GM12892 (cell line): ENCODE measurements at regions not wholly inside any gene's neighbourhood (a gene's known extent, or its start where the extent isn't known, plus 50 kb on each side); places are given as distances from the start of the nearest gene placed in this dataset.
"Not testable (repeated sequence)": the region's sequence is repeated elsewhere in the genome, so short reads cannot be mapped to it uniquely, and the experiment has no call there.

Experiments used
- DNase-seq: peaks from one replicate; pipeline ENCODE4 v3.0.0; 2011; ENCODE audit not compliant: insufficient read length
- FAIRE-seq: peaks from 2 replicates; lab custom pipeline; 2011; peaks lifted over from hg19 to GRCh38; lab: Jason Lieb, UNC
- POLR2A ChIP-seq: IDR thresholded peaks from 2 replicates; pipeline ENCODE4 v1.6.1; 2011; ENCODE audit warnings: low read depth, low read length, control low read depth
- POLR2AphosphoS5 ChIP-seq: IDR thresholded peaks from 2 replicates; pipeline ENCODE4 v1.6.1; 2011; ENCODE audit warnings: low read depth, low read length, control low read depth
- TAF1 ChIP-seq: IDR thresholded peaks from 2 replicates; pipeline ENCODE4 v1.6.1; 2011; ENCODE audit warnings: low read depth, mild to moderate bottlenecking, control low read depth, low read length, borderline replicate concordance

DNA sequence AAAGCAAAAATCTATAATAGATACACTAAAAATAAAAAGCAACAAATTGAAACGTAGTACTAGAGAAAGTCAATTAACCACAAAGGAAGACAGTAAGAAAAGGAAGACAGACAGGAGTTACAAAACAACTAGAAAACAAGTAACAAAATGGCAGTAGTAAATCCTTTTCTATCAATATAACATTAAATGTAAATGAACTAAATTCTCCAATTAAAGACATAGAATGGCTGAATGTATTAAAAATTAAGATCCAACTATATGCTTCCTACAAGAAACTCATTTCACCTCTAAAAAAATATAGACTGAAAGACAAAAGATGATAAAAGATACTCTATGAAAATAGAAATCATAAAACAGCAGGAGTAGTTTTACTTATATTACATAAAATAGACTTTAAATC is 79.1 kb downstream of the CTH start:
- DNase-seq = no peak
- TF ChIP-seq POLR2AphosphoS5 = no peak
- no peak for TF ChIP-seq POLR2A
- TF ChIP-seq TAF1 = no peak
- FAIRE-seq = no peak

DNA sequence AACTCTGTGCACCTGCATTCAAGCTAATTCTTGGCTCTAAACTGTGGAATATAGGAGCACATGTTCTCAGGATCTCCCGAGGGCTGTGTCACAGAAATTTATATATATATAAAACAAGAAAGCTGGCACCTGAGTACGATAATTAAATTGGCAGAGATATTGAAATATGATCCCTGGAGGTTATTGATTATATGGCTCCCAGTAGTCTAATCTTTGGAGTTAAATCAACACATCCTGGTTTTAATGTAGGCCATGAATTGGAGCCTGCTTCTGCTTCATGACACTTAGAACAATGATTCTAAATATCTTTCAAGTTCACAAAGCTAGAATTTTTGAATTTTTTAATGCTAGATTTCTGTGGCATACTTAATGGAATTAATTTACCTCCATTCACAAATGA is 84.3 kb downstream of the CTH start:
- DNase-seq (no peak), FAIRE-seq (no peak)
- TF ChIP-seq POLR2A (no peak), POLR2AphosphoS5 (no peak), TAF1 (no peak)

DNA sequence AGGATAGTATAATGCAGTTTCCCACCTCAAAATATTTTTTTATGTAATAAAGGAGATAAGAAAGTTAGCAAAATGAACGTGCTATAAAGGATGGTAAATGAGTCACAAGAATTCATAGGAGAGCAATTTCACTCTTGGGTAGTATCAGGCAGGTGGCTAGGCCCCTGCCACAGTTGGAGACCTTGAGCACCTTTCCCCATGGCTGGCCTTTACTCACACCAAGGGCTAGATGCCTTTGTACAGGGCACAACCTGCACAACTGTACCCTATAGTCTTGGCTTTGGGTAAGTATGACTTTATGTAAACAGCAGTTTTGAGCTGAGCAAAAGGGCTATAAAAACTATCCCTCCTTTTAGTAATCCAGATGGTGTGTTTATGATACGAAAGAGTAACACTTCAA is 85.1 kb downstream of the CTH start:
- no peak for DNase-seq
- FAIRE-seq = no peak
- no peak for TF ChIP-seq TAF1
- TF ChIP-seq POLR2A = no peak
- TF ChIP-seq POLR2AphosphoS5 = no peak

DNA sequence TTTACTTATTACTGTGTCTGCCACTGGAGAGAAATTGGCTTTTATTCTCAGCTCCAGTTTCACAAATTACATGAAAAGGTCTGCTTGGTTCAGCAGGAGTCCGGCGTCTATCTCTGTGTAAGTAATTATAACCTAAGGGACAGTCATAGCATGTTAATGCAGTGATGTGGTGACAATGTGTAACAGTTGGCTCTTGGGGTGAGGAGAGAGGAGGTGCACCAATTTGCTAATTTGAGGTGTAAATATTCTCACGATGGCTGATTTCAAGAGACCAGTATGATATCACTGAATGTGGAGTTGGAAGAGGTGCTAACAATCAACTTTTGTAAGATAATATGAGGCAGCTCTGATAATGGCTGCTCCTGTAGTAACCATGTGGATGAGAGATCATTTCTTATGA is 86.1 kb downstream of the CTH start:
- FAIRE-seq (no peak), DNase-seq (no peak)
- TF ChIP-seq POLR2AphosphoS5 = no peak

DNA sequence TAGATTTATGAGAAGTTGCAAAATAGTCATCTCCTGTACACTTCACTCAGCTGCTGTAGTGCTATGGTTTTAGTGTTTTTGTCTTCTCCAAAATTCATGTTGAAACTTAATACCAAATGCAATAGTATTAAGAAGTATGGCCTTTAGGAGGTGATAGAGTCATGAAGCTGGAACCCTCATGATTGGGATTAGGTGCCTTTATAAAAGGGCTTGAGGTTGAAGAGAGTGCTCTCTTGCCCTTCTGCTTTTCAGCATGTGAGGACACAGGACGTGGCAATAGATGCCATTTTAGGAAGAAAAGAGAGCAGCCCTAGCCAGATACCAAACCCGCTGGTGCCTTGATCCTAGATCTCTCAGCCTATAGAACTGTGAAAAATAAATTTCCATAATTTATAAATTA is 87.6 kb downstream of the CTH start:
- DNase-seq (no peak), FAIRE-seq (no peak)
- TF ChIP-seq POLR2AphosphoS5 = no peak
- no peak for TF ChIP-seq TAF1
- TF ChIP-seq POLR2A = no peak

DNA sequence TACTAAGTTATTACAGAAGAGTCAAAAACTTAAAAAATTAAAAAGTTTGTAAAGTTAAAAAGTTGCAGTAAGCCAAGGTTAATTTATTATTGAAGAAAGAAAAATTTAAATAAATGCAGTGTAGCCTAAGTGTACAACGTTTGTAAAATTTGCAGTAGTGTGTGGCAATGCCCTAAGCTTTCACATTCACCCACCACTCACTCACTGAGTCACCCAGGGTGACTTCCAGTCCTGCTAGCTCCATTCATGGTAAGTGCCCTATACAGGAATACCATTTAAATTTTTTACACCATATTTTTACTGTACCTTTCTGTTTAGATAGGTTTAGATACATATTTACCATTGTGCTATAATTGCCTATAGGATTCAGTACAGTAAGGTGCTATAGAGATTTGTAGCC is 88.6 kb downstream of the CTH start:
- FAIRE-seq = no peak
- no peak for DNase-seq
- no peak for TF ChIP-seq POLR2AphosphoS5
- no peak for TF ChIP-seq TAF1

DNA sequence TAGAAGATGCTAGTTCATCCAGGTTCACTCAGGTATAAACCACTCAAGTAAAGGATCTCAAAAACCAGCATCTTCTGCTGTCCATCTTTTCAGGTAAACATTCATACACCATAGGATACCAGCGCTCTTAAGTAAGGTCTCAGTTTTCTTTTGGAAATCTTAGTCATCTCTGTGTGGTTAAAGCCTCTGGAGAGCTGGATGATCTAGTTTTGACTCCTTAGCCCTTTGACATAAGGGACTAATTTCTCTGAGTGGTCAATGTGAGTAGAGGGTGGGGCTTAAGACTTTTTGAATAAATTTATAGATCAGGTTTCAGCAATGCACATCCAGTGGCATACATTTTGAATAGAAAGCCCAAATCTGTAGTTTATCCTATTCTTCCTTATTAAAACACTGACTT is 92.3 kb downstream of the CTH start:
- DNase-seq = no peak
- FAIRE-seq = no peak
- TF ChIP-seq TAF1 (no peak), POLR2AphosphoS5 (no peak), POLR2A (no peak)

DNA sequence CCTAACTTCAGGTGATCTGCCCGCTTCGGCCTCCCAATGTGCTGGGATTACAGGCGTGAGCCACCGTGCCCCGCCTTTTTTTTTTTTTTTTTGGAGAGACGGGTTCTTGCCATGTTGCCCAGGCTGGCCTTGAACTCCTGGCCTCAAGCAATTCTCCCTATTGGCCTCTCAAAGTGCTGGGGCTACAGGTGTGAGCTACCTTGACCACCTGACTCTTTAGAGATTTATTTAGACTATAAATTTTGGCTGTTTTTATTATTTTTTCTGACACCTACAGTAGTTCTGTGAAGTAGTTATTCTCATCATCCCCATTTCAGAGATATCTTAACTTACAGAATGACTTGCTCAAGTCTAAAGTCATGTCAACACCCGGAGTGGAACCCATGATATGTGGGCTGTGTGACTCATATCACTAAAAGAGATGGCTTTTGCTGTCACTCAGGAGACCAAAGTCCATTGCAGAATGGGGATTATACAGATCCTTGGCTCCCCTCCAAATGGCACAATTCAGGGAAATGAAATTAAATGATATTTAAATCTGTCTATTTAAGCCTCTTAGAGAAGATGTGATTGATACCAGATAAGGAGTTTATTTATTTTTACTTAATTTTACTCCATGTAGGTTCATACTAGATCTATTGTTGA is 93.2 kb downstream of the CTH start:
- peak; percentile 88 for FAIRE-seq
- DNase-seq = peak; percentile 29
- TF ChIP-seq POLR2A (no peak), POLR2AphosphoS5 (no peak), TAF1 (no peak)

DNA sequence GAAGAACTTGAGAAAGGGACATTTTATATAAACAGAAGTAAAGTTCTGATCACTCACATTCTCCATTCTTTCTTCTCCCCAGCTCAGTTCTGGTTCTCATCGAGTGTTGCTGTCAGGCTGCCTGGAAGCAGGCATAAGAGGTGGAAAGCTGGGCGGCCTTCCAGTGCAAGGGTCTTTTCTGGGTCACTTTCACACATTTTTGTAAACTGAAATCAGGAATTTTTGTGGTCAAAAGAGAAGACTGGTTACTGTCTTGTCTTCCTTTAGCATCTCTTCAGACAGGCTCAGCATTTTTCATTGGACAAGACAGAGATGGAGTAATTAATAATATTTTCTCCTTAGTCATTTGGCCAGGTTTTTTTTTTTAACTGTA is 93.7 kb downstream of the CTH start:
- FAIRE-seq = no peak
- TF ChIP-seq POLR2A (no peak), POLR2AphosphoS5 (no peak), TAF1 (no peak)
- no peak for DNase-seq

DNA sequence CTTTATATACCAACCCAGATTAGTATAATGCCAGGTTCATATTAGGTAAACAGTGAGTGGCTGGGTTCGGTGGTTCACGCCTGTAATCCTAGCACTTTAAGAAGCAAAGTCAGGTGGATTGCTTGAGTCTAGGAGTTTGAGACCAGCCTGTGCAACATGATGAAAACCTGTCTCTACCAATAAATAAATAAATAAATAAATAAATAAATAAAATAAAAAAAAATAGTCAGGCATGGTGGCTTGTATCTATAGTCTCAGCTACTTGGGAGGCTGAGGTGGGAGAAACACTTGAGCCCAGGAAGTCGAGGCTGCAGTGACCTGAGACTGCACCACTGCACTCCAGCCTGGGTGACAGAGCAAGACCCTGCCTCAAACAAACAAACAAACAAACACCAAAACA is 96.9 kb downstream of the CTH start:
- not testable (repeated sequence) for DNase-seq, FAIRE-seq

DNA sequence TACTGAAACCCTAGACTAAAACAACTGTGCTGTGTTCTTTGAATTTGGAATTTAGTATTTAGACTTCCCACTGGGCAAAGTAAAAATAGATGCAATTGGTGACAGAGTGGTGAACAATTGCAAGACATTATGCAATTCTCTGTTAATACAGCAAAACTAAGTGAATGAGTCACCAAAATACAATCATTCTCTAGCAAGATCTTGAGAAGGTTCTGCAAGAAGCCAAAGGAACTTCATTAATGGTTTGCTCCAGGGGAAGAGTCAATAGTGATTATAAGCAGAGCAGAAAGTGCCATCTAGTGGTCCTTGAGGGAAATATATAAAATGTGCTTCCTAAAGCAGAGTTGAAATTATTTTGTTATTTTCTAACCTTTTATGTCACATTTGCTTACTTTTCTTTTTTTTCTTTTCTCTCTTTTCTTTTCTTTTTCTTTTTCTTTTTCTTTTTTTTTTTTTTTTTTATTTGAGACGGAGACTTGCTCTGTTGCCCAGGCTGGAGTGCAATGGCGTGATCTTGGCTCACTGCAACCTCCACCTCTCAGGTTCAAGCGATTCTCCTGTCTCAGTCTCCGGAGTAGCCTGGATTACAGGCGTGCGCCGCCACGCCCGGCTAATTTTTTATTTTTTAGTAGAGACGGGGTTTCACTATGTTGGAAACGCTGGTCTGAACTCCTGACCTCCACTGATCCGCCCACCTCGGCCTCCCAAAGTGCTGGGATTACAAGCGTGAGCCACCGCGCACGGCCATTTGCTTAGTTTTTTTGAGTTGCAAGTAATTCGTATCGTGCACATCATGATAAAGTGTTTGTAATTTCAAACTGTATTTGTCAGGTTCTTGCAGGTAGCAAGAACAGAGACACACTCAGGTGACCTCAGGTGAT is 99.2 kb downstream of the CTH start:
- TF ChIP-seq POLR2A (no peak), POLR2AphosphoS5 (no peak), TAF1 (no peak)
- DNase-seq (peak; percentile 5), FAIRE-seq (peak; percentile 91)

DNA sequence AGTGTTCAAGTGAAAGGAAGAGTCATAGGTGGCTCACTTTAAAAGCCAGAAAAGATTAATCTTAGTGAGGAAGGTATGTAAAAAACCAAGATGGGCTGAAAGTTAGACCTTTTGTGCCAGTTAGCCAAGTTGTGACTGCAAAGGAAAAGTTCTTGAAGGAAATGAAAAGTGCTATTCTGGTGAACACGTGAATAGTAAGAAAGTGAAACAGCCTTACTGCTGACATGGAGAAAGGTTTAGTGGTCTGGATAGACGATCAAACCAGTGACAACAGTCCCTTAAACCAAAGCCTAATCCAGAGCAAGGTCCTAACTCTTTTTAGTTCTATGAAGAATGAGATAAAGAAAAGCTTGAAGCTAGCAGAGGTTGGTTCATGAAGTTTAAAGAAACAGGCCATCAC is 106.4 kb downstream of the CTH start:
- TF ChIP-seq POLR2AphosphoS5 (no peak), TAF1 (no peak), POLR2A (no peak)
- peak; percentile 27 for FAIRE-seq
- DNase-seq = no peak

DNA sequence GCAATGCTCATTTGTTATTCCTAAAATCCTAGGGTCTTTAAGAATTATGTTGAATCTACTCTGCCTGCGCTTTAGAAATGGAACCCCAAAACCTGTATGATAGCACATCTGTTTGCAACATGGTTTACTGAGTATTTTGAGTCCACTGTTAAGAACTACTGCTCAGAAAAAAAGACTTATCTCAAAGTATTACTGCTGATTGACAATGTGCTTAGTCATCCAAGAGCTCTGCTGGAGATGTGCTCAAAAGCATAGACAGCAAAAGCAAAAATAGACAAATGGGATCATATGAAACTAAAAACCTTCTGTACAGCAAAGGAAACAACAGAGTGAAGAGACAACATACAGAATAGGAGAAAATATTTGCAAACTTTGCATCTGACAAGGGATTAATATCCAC is 107.0 kb downstream of the CTH start:
- DNase-seq (no peak), FAIRE-seq (no peak)
- TF ChIP-seq POLR2A (no peak), POLR2AphosphoS5 (no peak), TAF1 (no peak)
